GM19452 (cell line): ENCODE measurements at regions not wholly inside any gene's neighbourhood (a gene's known extent, or its start where the extent isn't known, plus 50 kb on each side); places are given as distances from the start of the nearest gene placed in this dataset.
"Not testable (repeated sequence)": the region's sequence is repeated elsewhere in the genome, so short reads cannot be mapped to it uniquely, and the experiment has no call there.

Experiments used
- ATAC-seq: cut with Tn5 transposase; IDR thresholded peaks from one replicate; pipeline ENCODE4 v1.9.1; 2021; ENCODE audit not compliant: unreplicated experiment

GRCh38 chr3:135393159-135393558 lies 572.4 kb upstream of the PPP2R3A start:
- no peak for ATAC-seq

GRCh38 chr3:135393898-135394525 lies 571.5 kb upstream of the PPP2R3A start:
- no peak for ATAC-seq

GRCh38 chr3:135412475-135412874 lies 553.1 kb upstream of the PPP2R3A start:
- no peak for ATAC-seq

- ATAC-seq, result no peak
Observed at GRCh38 chr3:135416182-135416581, 549.3 kb upstream of the PPP2R3A start.

- ATAC-seq, result no peak
Observed at GRCh38 chr3:135419155-135419554, 546.4 kb upstream of the PPP2R3A start.

- no peak for ATAC-seq
Observed at GRCh38 chr3:135426508-135426907, 539.0 kb upstream of the PPP2R3A start.

GRCh38 chr3:135432402-135432801 lies 533.1 kb upstream of the PPP2R3A start:
- ATAC-seq, result no peak

GRCh38 chr3:135438889-135439597 lies 526.5 kb upstream of the PPP2R3A start:
- not testable (repeated sequence) for ATAC-seq

- not testable (repeated sequence) for ATAC-seq
Observed at GRCh38 chr3:135439632-135440031, 525.9 kb upstream of the PPP2R3A start.

- ATAC-seq, result no peak
Observed at GRCh38 chr3:135440233-135440632, 525.3 kb upstream of the PPP2R3A start.

GRCh38 chr3:135440746-135441145 lies 524.8 kb upstream of the PPP2R3A start:
- no peak for ATAC-seq

- no peak for ATAC-seq
Observed at GRCh38 chr3:135444058-135444457, 521.5 kb upstream of the PPP2R3A start.

GRCh38 chr3:135447483-135447882 lies 518.0 kb upstream of the PPP2R3A start:
- no peak for ATAC-seq

- ATAC-seq, result no peak
Observed at GRCh38 chr3:135448520-135448919, 517.0 kb upstream of the PPP2R3A start.

GRCh38 chr3:135449046-135449445 lies 516.5 kb upstream of the PPP2R3A start:
- ATAC-seq, result no peak

GRCh38 chr3:135451037-135451785 lies 514.3 kb upstream of the PPP2R3A start:
- no peak for ATAC-seq

GRCh38 chr3:135452881-135453280 lies 512.6 kb upstream of the PPP2R3A start:
- no peak for ATAC-seq

GRCh38 chr3:135453326-135453725 lies 512.2 kb upstream of the PPP2R3A start:
- no peak for ATAC-seq

- ATAC-seq, result no peak
Observed at GRCh38 chr3:135454890-135455289, 510.6 kb upstream of the PPP2R3A start.

- no peak for ATAC-seq
Observed at GRCh38 chr3:135456108-135456790, 509.3 kb upstream of the PPP2R3A start.

GRCh38 chr3:135458541-135459322 lies 506.8 kb upstream of the PPP2R3A start:
- ATAC-seq, result no peak
